ENCODE measurements at regions not wholly inside any gene's neighbourhood (a gene's known extent, or its start where the extent isn't known, plus 50 kb on each side); places are given as distances from the start of the nearest gene placed in this dataset.

GRCh38 chr16:65318138-65318537 is 196.3 kb upstream of the CDH11 start:
- in situ Hi-C loops (cut with MboI; ENCODE audit: low sequenced_read_pairs): no loop called here
- Histone ChIP-seq H3K27me3 (ENCODE audit: control insufficient read depth, insufficient read depth, low read length) (no peaks in the 10 kb centered on the region), H2AK9ac (replicated peaks; ENCODE audit: low read depth, low read length, poor library complexity) (no peak overlapping the region), H3K4me3 (ENCODE audit: insufficient read depth, low read depth, low read length) (no peak overlapping the region), H4K5ac (ENCODE audit: low read depth, low read length) (no peak overlapping the region), H3K9ac (ENCODE audit: low read depth, low read length) (no peak overlapping the region), H3K9me1 (ENCODE audit: insufficient read depth, low read length) (peaks cover 6% of the 10 kb centered on the region), H4K91ac (ENCODE audit: insufficient read depth, low read depth, low read length) (no peak overlapping the region), H3K79me1 (ENCODE audit: low read depth in 1 of 2, low read length in 2 of 2) (no peaks in the 10 kb centered on the region), H3K23ac (ENCODE audit: low read depth, low read length) (no peak overlapping the region), H3K4me2 (ENCODE audit: low read depth, low read length) (no peak overlapping the region), H2BK120ac (ENCODE audit: low read depth, low read length) (no peak overlapping the region), H3K18ac (ENCODE audit: low read depth, low read length) (no peak overlapping the region), H2AK5ac (ENCODE audit: low read depth, low read length) (0 out of 2 replicates have a peak overlapping the region, but pooled peaks have one; percentile 7), H4K8ac (ENCODE audit: low read depth in 2 of 2, low read length in 2 of 2) (no peak overlapping the region), H2BK20ac (ENCODE audit: low read depth, low read length) (no peak overlapping the region), H4K20me1 (ENCODE audit: insufficient read depth, low read length) (no peaks in the 10 kb centered on the region), H2BK15ac (ENCODE audit: low read depth, low read length) (0 out of 3 replicates have a peak overlapping the region, but pooled peaks have one; percentile 20), H3K4me1 (ENCODE audit: control insufficient read depth, insufficient read depth, low read length) (peaks cover 10% of the 10 kb centered on the region), H2BK5ac (ENCODE audit: low read depth, low read length, poor library complexity, severe bottlenecking) (no peak overlapping the region), H3K4ac (ENCODE audit: low read depth, low read length) (no peak overlapping the region), H3K56ac (ENCODE audit: extremely low read depth, insufficient read depth, low read length) (no peak overlapping the region), H3K36me3 (ENCODE audit: control insufficient read depth, insufficient read depth, low read length) (no peaks in the 10 kb centered on the region), H3K14ac (replicated peaks; ENCODE audit: low read depth, low read length) (0 out of 2 replicates have a peak overlapping the region, but pooled peaks have one; percentile 13), H3K9me3 (ENCODE audit: control insufficient read depth, insufficient read depth, low read length) (peaks cover 6% of the 10 kb centered on the region), H2AFZ (replicated peaks; ENCODE audit: low read length, poor library complexity) (peak overlapping the region; percentile 11), H3K27ac (ENCODE audit: insufficient read depth, low read length) (no peak overlapping the region)
- ChIA-PET CTCF (no interaction called here), POLR2A (ENCODE audit: unreplicated experiment) (no interaction called here)
- dilution Hi-C loops (cut with HindIII; ENCODE audit: low sequenced_read_pairs, unreplicated experiment): no loop called here
- intact Hi-C loops (cut with micrococcal nuclease): loop anchor here (10.0 kb wide), 1 partner anchor 847 kb away; no protein-coding TSS in a partner anchor
- WGBS, 2 experiments (ENCODE audit: extremely low coverage in 2 of 2, insufficient read length in 1 of 2): 65% methylated on average over 3 of the region's 9 CpGs; no CpG with 5 or more reads in 1 of the 2 experiments
- no peak; the same call in 1 of the 2 replicates for ATAC-seq (ENCODE audit: low read depth)
- no peak for TF ChIP-seq RCOR1 (IDR thresholded peaks at IDR 0.05; ENCODE audit: insufficient replicate concordance, low read length)
- TF ChIP-seq RFX5 (IDR thresholded peaks at IDR 0.05; ENCODE audit: low read depth, low read length): no peak
- TF ChIP-seq MXI1 (IDR thresholded peaks at IDR 0.05; ENCODE audit: borderline replicate concordance, low read depth, low read length): no peak
- no peak for TF ChIP-seq USF2 (IDR thresholded peaks at IDR 0.05; ENCODE audit: low read depth, low read length)
- TF ChIP-seq POLR2A (IDR thresholded peaks at IDR 0.05; ENCODE audit: low read depth, low read length): no peak
- TF ChIP-seq CHD1 (IDR thresholded peaks at IDR 0.05; ENCODE audit: low read depth, low read length): no peak
- no peak for TF ChIP-seq NFE2L2 (IDR thresholded peaks at IDR 0.05; ENCODE audit: low read depth, low read length)
- TF ChIP-seq CTCF (conservative IDR thresholded peaks at IDR 0.05; ENCODE audit: low read depth, low read length): no peak
- no peak for TF ChIP-seq CEBPB (IDR thresholded peaks at IDR 0.05; ENCODE audit: low read depth, low read length)
- no peak for TF ChIP-seq ELK1 (IDR thresholded peaks at IDR 0.05; ENCODE audit: borderline replicate concordance, low read depth, low read length)
- no peak for TF ChIP-seq SMC3 (IDR thresholded peaks at IDR 0.05; ENCODE audit: low read depth, low read length)
- BruUV-seq (replicated peaks): no TSS peak
- no peak for DNase-seq
